Kidney (tissue), 13 donors: ENCODE measurements at regions not wholly inside any gene's neighbourhood (a gene's known extent, or its start where the extent isn't known, plus 50 kb on each side); places are given as distances from the start of the nearest gene placed in this dataset.

Experiments used
- DNase-seq, 5 donors: peaks; one replicate each; pipeline ENCODE4 v3.0.0-alpha.2; 2013 to 2020
- FAIRE-seq: peaks from 2 replicates; lab custom pipeline; 2012; peaks lifted over from hg19 to GRCh38; lab: Jason Lieb, UNC
- H3K27ac ChIP-seq, 2 donors: one replicate each; pipeline ENCODE4 v1.7.0; 2013; ENCODE audit warnings: low read depth in 2 of 2, low read length in 2 of 2, inconsistent platforms in 1 of 2
- H3K27me3 ChIP-seq: one replicate; pipeline ENCODE4 v1.7.1; 2013; ENCODE audit warnings: low read length, inconsistent platforms; ENCODE audit not compliant: control insufficient read depth, insufficient read depth
- H3K36me3 ChIP-seq, 3 donors: one replicate each; pipeline versions ENCODE4 v1.7.0 to v1.7.1; 2013; ENCODE audit warnings: low read length in 3 of 3, control low read depth in 1 of 3, inconsistent platforms in 1 of 3; ENCODE audit not compliant: insufficient read depth in 3 of 3, control insufficient read depth in 2 of 3
- H3K4me1 ChIP-seq, 3 donors: one replicate each; pipeline versions ENCODE4 v1.7.0 to v1.7.1; 2013; ENCODE audit warnings: low read length in 3 of 3, inconsistent platforms in 1 of 3, low read depth in 1 of 3; ENCODE audit not compliant: control insufficient read depth in 2 of 3, insufficient read depth in 2 of 3
- H3K4me3 ChIP-seq, 3 donors: one replicate each; pipeline versions ENCODE4 v1.7.0 to v1.8.1; 2013; ENCODE audit warnings: low read length in 3 of 3, control low read depth in 1 of 3, inconsistent platforms in 1 of 3
- H3K9ac ChIP-seq, 3 donors: one replicate each; pipeline versions ENCODE4 v1.7.0 to v1.7.1; 2013; ENCODE audit warnings: low read length in 3 of 3, control low read depth in 1 of 3, inconsistent platforms in 1 of 3
- H3K9me3 ChIP-seq, 3 donors: one replicate each; pipeline versions ENCODE4 v1.7.0 to v1.7.1; 2013; ENCODE audit warnings: low read length in 3 of 3, control low read depth in 1 of 3, inconsistent platforms in 1 of 3; ENCODE audit not compliant: control insufficient read depth in 2 of 3, insufficient read depth in 1 of 3
- CTCF ChIP-seq: IDR thresholded peaks from 3 replicates; pipeline ENCODE4 v1.5.1; 2012; ENCODE audit warnings: mild to moderate bottlenecking, moderate library complexity, borderline replicate concordance; ENCODE audit not compliant: insufficient read depth; ENCODE audit errors: extremely low read depth
- intact Hi-C: fragments of 100-400 bp; cut with DNase I; formaldehyde crosslinking; loops from one replicate; pipeline ENCODE4 v1.11.1; 2022
- donor health status: control.
- donor health status: control.
- donor health status: control.
- donor health status: control.
- donor health status: control.
- donor health status: DM: yes; HTN: yes; CAD: no.
- donor health status: Normal renal cell carcinoma (clear cell type).

GRCh38 chr5:2297991-2298390, 415.3 kb upstream of the IRX4 start:
- Histone ChIP-seq H3K27me3 (no peaks in the 10 kb centered on the region), H3K4me1 (peaks cover 0 to under 1% (median 0%) of the 10 kb centered on the region in 3 donors), H3K9ac (no peak overlapping the region), H3K4me3 (no peak overlapping the region), H3K9me3 (no peaks in the 10 kb centered on the region), H3K27ac (no peak overlapping the region), H3K36me3 (no peaks in the 10 kb centered on the region)
- FAIRE-seq (no peak), DNase-seq (no peak)
- TF ChIP-seq CTCF = no peak
- intact Hi-C loops = no loop called here

- no peaks in the 10 kb centered on the region for H3K36me3 ChIP-seq
- no peak overlapping the region for H3K4me3 ChIP-seq
- DNase-seq (no peak), FAIRE-seq (no peak)
- H3K27me3 ChIP-seq = no peaks in the 10 kb centered on the region
- no peaks in the 10 kb centered on the region for H3K9me3 ChIP-seq
- TF ChIP-seq CTCF = no peak
- intact Hi-C loops = no loop called here
- H3K27ac ChIP-seq = no peak overlapping the region
- no peaks in the 10 kb centered on the region for H3K4me1 ChIP-seq
- no peak overlapping the region for H3K9ac ChIP-seq
Observed at GRCh38 chr5:2295476-2295875, 412.8 kb upstream of the IRX4 start.

- no peak overlapping the region for H3K27ac ChIP-seq
- no peak overlapping the region for H3K9ac ChIP-seq
- no peak for DNase-seq
- H3K27me3 ChIP-seq = no peaks in the 10 kb centered on the region
- intact Hi-C loops = no loop called here
- no peak for FAIRE-seq
- no peak for TF ChIP-seq CTCF
- H3K4me1 ChIP-seq = no peaks in the 10 kb centered on the region
- H3K9me3 ChIP-seq = no peaks in the 10 kb centered on the region
- H3K4me3 ChIP-seq = no peak overlapping the region
- H3K36me3 ChIP-seq = no peaks in the 10 kb centered on the region
Observed at GRCh38 chr5:2293906-2294305, 411.2 kb upstream of the IRX4 start.

- DNase-seq (no peak), FAIRE-seq (no peak)
- Histone ChIP-seq H3K4me3 (no peak overlapping the region), H3K27ac (no peak overlapping the region), H3K9ac (no peak overlapping the region), H3K4me1 (no peaks in the 10 kb centered on the region), H3K36me3 (no peaks in the 10 kb centered on the region), H3K9me3 (no peaks in the 10 kb centered on the region), H3K27me3 (no peaks in the 10 kb centered on the region)
- intact Hi-C loops = no loop called here
- no peak for TF ChIP-seq CTCF
Observed at GRCh38 chr5:2291146-2291840, 408.6 kb upstream of the IRX4 start.
